Dendritic cell treated with granulocyte-macrophage colony-stimulating factor and Interleukin-4, amounts not matched to agents 40 ng/mL and 50 ng/mL, for 4 days (primary cell): ENCODE measurements at regions not wholly inside any gene's neighbourhood (a gene's known extent, or its start where the extent isn't known, plus 50 kb on each side); places are given as distances from the start of the nearest gene placed in this dataset.

Experiments
- H3K27ac Mint-ChIP-seq: one replicate; pipeline ENCODE4 v1.8.0; 2022; ENCODE audit warnings: mild to moderate bottlenecking, mixed read lengths
- H3K27me3 Mint-ChIP-seq: one replicate; pipeline ENCODE4 v1.8.0; 2022; ENCODE audit warnings: mild to moderate bottlenecking, mixed read lengths
- H3K36me3 Mint-ChIP-seq: one replicate; pipeline ENCODE4 v1.8.0; 2022; ENCODE audit warnings: low read depth, mixed read lengths
- H3K4me1 Mint-ChIP-seq: one replicate; pipeline ENCODE4 v1.8.0; 2022; ENCODE audit warnings: low read depth, mixed read lengths
- H3K4me3 Mint-ChIP-seq: one replicate; pipeline ENCODE4 v1.8.0; 2022; ENCODE audit warnings: mild to moderate bottlenecking, moderate library complexity, mixed read lengths
- H3K9me3 Mint-ChIP-seq: one replicate; pipeline ENCODE4 v1.8.0; 2022; ENCODE audit warnings: mixed read lengths
- intact Hi-C: fragments of 100-400 bp; cut with micrococcal nuclease; formaldehyde crosslinking; loops from one replicate; pipeline ENCODE4 v1.15.0; 2022

DNA sequence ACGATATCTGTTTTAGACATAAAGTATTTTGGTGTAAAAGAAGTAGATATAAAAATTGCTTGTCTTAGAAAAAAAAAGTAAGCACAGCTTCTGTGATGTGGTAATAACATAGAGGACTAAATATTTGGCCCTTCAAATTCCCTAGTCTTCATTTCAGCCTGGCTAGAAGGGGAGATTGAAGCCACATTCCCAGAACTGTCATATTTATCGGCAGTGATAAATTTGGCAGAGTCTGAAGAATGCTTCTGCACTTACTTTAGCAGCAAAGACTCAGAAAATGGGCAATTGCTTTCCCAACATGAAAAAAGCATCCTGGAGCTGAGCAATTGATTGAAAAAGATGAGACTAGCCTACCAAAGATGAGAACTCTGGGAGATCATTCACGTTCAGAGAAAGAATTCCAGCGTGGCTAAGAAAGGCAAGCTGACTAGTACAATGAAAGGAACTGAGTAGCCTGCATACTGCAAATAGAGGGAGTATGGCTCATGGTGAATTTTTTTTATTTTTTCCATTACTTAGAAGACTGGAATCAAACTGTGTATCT lies 278.7 kb upstream of the KLHL29 start:
- Mint-ChIP-seq H3K27me3 (no peaks in the 10 kb centered on the region), H3K36me3 (no peaks in the 10 kb centered on the region), H3K4me1 (no peaks in the 10 kb centered on the region), H3K27ac (no peak overlapping the region), H3K9me3 (peaks cover 44% of the 10 kb centered on the region), H3K4me3 (no peak overlapping the region)
- intact Hi-C loops = no loop called here

DNA sequence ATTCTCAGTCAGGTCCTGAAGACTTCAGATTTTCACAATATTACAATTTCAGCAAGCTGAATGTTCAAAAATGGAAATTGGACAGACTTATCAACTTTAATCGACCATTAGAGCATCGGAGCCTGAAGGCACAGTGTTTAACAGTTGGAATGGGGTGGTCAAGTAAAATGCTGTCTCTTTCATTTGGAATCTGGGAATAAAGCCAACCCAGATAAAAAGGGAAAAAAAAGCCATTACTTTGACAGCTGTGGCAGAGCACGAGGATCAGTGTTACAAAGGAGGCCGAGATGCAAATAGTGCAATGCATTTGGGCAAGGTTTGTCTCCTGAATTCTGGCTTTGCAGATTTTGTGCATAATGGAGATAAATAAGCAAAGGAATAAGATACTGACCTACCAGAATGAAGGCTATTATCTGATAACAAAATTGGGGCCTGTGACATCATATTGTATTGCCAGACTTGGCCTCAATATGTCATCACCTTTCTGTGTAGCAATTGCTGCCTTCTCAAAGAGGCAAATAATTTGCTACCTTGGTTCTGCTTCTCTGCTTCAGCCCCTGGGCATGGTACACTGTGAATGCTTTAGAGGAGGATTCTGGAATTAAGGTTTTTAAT lies 277.5 kb upstream of the KLHL29 start:
- no peak overlapping the region for H3K4me3 Mint-ChIP-seq
- no peaks in the 10 kb centered on the region for H3K36me3 Mint-ChIP-seq
- H3K27me3 Mint-ChIP-seq = no peaks in the 10 kb centered on the region
- H3K4me1 Mint-ChIP-seq = no peaks in the 10 kb centered on the region
- H3K27ac Mint-ChIP-seq = no peak overlapping the region
- intact Hi-C loops = no loop called here
- peaks cover 44% of the 10 kb centered on the region for H3K9me3 Mint-ChIP-seq

DNA sequence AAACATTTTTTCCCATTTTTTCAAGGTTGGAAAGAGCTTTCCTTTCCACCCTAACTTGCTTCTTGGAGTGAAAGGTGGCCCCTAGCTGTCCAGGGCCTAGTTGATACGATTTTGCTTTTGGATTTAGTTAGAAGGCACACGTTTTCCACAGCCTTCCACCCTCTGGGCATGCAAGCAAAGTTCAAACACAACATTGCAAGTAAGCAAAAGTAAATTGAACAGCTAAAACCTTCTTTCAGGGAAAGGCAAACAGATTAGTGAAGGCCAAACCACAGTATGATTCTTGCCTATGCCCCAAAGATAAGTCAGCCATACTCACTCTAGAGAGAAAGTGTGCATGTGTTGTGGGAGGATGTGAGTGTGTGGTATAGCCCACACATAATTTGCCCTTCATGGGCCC lies 273.7 kb upstream of the KLHL29 start:
- no peaks in the 10 kb centered on the region for H3K4me1 Mint-ChIP-seq
- H3K27me3 Mint-ChIP-seq = no peaks in the 10 kb centered on the region
- no peak overlapping the region for H3K4me3 Mint-ChIP-seq
- no peak overlapping the region for H3K27ac Mint-ChIP-seq
- intact Hi-C loops = no loop called here
- peaks cover 33% of the 10 kb centered on the region for H3K9me3 Mint-ChIP-seq
- no peaks in the 10 kb centered on the region for H3K36me3 Mint-ChIP-seq

DNA sequence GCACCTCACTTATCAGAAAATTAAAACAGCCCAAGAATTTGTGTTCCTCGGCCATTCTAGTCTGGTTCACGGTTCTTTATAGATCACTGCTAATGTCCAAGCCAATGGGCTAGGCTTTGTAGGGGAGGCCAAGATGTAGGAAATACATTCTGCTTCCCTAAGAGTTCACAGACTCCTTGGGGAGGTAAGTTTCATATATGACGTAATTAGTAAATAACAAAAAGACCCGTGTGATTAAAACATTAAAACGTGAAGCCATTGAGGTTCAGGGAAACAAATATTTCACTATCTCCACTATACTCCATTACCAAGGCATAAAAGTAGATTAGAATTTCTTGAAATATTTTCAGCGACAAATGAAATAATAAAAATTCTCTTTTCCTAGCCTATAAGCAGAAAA lies 272.5 kb upstream of the KLHL29 start:
- Mint-ChIP-seq H3K4me1 (no peaks in the 10 kb centered on the region), H3K27ac (no peak overlapping the region), H3K9me3 (peaks cover 33% of the 10 kb centered on the region), H3K36me3 (no peaks in the 10 kb centered on the region), H3K27me3 (no peaks in the 10 kb centered on the region), H3K4me3 (no peak overlapping the region)
- intact Hi-C loops = no loop called here

DNA sequence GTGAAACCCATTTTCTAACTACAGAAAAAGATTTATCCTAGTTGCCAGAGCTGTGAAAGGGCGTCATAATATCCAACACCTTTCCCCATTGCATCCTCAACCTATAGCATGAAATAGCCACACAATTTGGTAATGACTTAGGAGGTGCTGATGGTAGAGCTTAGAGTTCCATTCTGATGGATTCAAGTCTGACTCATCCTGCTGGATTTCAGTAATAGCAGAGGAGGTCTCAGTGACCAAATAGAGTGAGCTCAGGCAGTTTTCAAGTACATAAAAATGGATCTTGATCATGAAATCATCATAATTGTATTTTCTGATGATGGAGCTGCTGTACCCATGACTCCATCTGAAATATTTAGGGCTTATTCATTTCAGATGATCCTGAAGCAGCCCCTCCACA lies 270.7 kb upstream of the KLHL29 start:
- Mint-ChIP-seq H3K4me3 (no peak overlapping the region), H3K4me1 (no peaks in the 10 kb centered on the region), H3K27ac (no peak overlapping the region), H3K27me3 (no peaks in the 10 kb centered on the region), H3K36me3 (no peaks in the 10 kb centered on the region), H3K9me3 (peaks cover 26% of the 10 kb centered on the region)
- intact Hi-C loops = no loop called here

DNA sequence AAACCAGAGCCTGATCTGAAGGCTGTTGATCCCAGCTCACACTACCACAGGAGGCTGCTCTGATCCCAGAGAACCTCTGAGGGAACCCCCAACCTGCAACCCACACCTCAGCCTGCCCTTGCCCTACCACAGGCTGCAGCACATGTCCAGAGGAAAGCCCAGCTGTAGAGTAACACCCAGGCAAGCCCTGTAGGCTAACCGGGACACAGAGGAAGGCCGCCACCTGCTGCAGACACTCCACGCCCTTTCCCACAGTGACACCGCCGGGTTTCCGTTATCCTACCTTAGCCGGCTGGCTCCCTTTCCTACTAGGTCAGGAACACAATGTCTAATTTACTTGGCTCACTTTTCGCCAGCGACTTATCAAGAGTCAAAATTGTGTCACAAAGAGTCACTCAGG lies 266.7 kb upstream of the KLHL29 start:
- H3K9me3 Mint-ChIP-seq = peaks cover 2% of the 10 kb centered on the region
- no peak overlapping the region for H3K4me3 Mint-ChIP-seq
- no peaks in the 10 kb centered on the region for H3K36me3 Mint-ChIP-seq
- H3K4me1 Mint-ChIP-seq = no peaks in the 10 kb centered on the region
- H3K27ac Mint-ChIP-seq = no peak overlapping the region
- intact Hi-C loops = no loop called here
- H3K27me3 Mint-ChIP-seq = no peaks in the 10 kb centered on the region

DNA sequence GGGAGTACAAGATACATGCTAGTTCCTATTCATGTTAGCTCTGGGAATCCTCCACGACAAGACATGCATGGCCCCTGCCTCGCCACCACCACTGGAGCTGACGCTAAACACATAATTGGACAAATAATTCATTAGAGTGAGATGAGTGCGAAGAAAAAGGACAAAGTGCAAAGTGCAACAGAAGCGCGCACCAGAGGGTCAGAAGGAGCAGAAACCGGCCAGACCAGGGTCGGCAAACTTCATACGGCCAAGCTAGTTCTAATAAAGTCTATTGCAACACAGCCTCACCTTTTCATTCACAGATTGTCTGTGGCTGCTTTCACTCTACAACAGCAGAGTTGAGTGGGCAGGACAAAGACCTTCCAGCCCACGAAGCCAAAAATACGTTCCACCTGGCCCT lies 266.1 kb upstream of the KLHL29 start:
- H3K4me1 Mint-ChIP-seq = no peaks in the 10 kb centered on the region
- H3K27ac Mint-ChIP-seq = no peak overlapping the region
- H3K4me3 Mint-ChIP-seq = no peak overlapping the region
- H3K9me3 Mint-ChIP-seq = no peaks in the 10 kb centered on the region
- intact Hi-C loops = no loop called here
- H3K27me3 Mint-ChIP-seq = no peaks in the 10 kb centered on the region
- H3K36me3 Mint-ChIP-seq = no peaks in the 10 kb centered on the region

DNA sequence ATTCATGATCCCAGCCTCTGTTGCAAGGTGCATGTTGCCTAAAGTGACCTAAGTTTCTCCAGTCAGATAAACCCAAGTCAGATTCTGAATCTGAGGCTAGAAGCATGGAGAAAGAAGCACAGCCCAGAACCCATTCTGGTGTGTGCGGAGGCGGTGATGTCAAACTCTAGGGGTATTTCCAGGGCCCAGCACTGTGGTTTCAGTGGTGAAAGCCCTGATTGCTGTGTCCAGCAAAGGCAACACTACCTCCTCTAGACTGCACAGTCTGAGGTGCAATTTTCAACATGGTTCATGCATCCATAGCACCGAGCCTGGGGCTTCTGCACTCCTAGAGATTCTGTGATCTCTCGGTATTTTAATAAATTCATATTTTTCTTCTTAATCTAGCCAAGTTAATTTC lies 264.8 kb upstream of the KLHL29 start:
- Mint-ChIP-seq H3K4me1 (no peaks in the 10 kb centered on the region), H3K9me3 (no peaks in the 10 kb centered on the region), H3K27ac (no peak overlapping the region), H3K36me3 (no peaks in the 10 kb centered on the region), H3K4me3 (no peak overlapping the region), H3K27me3 (no peaks in the 10 kb centered on the region)
- intact Hi-C loops = no loop called here

DNA sequence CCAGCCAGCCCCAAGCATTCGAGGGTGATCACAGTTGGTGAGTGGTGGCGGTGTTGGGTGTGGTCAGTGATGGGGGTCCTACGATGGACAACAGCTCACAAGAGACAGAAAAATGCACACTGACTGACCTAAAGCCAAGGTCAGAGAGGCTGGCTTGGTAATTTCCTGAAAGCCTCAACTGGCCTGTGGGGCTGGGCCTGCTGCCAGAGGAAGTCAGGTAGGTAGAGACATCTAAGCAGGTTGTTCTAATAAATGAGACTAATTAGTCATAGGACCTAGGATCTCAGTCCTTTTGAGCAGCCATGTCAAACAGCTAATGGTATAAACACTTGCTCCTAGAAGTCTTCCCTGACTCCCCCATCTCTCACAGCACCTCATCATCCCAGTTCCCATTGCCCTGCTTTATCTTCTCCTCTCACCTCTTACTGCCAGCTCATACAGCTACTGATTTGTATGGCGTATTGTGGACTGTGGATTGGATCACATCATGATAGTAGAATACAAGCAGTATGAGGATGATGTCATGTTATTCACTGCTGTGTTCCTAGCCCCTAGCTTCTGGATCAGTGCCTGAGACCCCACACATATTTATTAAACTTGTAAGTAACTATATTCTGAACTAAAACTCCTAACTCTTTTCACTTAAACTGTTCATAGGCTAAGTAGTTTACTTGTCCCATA lies 262.9 kb upstream of the KLHL29 start:
- Mint-ChIP-seq H3K27ac (no peak overlapping the region), H3K4me3 (no peak overlapping the region), H3K27me3 (no peaks in the 10 kb centered on the region), H3K4me1 (no peaks in the 10 kb centered on the region), H3K9me3 (no peaks in the 10 kb centered on the region), H3K36me3 (no peaks in the 10 kb centered on the region)
- intact Hi-C loops = no loop called here

DNA sequence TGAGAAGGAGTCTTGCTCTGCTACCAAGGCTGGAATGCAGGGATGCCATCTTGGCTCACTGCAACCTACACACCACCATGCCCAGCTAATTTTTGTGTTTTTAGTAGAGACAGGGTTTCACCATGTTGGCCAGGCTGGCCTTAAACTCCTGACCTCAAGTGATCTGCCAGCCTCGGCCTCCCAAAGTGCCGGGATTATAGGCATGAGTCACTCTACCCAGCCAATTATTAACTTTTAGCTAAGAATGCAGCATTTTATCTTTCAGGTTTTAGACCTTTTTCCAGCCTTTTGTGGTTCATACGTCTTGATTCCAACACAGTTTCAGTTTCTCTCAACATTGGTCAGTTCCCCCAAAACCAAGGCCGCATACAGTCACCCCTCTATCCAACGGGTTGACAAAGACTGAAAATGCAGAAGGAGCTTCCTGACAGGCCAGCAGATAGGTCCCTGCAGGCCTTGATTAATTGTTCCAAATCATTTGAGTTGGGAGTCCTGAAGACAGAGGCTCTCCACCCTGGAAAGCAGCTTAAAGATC lies 262.2 kb upstream of the KLHL29 start:
- H3K27ac Mint-ChIP-seq = no peak overlapping the region
- no peaks in the 10 kb centered on the region for H3K27me3 Mint-ChIP-seq
- H3K4me1 Mint-ChIP-seq = no peaks in the 10 kb centered on the region
- no peak overlapping the region for H3K4me3 Mint-ChIP-seq
- intact Hi-C loops = no loop called here
- H3K9me3 Mint-ChIP-seq = no peaks in the 10 kb centered on the region
- no peaks in the 10 kb centered on the region for H3K36me3 Mint-ChIP-seq

DNA sequence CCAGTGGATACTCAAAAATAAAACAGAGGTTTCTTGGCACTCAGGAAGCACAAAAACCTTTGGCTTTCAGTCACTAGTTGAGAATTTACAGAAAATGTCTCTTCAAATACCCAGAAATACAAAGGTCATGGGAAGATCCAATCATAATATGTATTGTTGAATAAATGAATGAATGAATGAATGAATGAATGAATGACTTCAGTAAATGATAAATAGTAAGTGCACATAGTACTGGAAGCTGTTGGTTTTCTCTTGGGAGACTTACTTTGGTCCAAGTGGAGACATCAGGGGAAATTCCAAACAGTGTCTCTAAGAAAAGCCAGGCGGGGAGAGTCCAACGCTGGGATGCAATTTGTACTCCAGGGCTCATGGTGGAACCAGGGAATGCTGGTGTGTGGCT lies 261.3 kb upstream of the KLHL29 start:
- H3K27ac Mint-ChIP-seq = no peak overlapping the region
- intact Hi-C loops = no loop called here

DNA sequence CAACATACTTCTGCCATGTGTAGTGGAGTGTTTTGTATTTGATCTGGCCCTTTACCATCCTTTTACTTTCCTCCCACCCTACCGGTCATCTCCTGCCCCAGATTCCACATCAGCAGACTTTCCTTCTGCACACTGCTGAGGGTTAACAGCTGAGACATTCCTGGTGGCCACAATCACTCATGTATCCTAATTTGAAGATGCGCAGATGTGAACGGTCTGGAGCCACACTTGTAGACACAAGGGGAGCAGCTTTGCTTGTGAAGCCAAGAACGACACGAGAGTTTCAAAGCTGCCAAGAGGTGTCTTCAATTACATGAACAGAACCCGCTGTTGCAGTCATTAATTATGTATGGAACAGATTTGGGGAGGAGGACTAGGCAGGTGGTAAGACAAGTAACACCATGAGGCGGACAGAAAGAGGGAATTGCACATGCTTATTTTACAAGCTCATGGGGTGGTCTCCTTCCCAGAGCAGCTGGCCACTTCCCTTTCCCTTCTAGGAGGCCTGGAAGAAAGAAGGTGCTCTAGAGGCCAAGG lies 260.7 kb upstream of the KLHL29 start:
- Mint-ChIP-seq H3K4me3 (no peak overlapping the region), H3K27ac (no peak overlapping the region), H3K36me3 (no peaks in the 10 kb centered on the region), H3K4me1 (no peaks in the 10 kb centered on the region), H3K27me3 (no peaks in the 10 kb centered on the region), H3K9me3 (peaks cover 10% of the 10 kb centered on the region)
- intact Hi-C loops = no loop called here

More for the DNA sequence above, 261.3 kb upstream of the KLHL29 start:
- Mint-ChIP-seq H3K4me3 (no peak overlapping the region), H3K36me3 (no peaks in the 10 kb centered on the region), H3K9me3 (peaks cover 6% of the 10 kb centered on the region), H3K27me3 (no peaks in the 10 kb centered on the region), H3K4me1 (no peaks in the 10 kb centered on the region)

DNA sequence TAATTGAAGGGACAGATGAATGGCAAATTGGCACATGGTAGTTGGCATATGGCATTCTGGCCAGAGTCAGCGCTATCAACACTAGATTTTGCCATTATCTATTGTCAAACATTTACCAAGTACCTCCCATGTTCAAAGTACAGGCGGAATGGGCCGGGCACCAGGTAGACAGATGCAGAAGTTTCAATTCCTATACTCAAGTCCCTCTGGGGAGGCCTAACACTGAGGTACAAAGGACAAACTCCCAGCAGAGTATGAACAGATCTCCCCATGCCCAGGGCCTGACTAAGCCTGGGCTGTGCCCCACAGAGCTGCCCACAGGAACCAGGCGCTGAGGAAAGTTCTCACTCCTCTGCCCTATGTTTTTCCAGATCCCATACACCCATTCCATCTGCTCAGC lies 257.5 kb upstream of the KLHL29 start:
- Mint-ChIP-seq H3K36me3 (no peaks in the 10 kb centered on the region), H3K9me3 (peaks cover 18% of the 10 kb centered on the region), H3K27me3 (no peaks in the 10 kb centered on the region), H3K4me1 (no peaks in the 10 kb centered on the region), H3K27ac (no peak overlapping the region), H3K4me3 (no peak overlapping the region)
- intact Hi-C loops = loop anchor here (2.0 kb wide), 1 partner anchor 43 kb away; no protein-coding TSS in a partner anchor

DNA sequence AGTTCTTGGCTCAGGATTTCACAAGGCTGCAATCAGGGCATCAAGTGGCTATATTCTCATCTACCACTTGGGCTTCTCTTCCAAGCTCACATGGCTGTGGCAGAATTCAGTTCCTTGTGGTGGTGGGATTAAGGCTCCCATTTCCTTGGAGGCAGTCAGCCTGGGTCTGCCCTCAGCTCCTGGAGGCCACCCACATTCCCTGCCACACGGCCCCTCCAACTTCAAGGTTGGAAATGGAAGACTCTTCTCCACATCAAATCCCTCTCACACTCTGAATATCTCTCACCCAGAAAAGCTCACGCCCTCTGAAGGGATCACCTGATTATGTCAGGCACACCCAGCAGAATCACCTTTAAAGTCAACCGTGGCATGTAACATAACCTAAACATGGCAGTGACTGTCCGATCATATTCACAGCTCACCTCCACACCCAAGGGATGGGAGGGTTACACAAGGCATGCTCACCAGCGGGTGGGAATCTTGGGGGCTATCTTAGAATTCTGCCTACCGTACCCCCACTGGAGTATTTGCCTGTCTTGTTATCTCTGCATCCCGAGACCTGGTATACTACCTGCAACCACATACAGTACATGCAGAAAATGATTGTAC lies 256.2 kb upstream of the KLHL29 start:
- Mint-ChIP-seq H3K27ac (no peak overlapping the region), H3K4me3 (no peak overlapping the region), H3K27me3 (no peaks in the 10 kb centered on the region), H3K4me1 (no peaks in the 10 kb centered on the region), H3K36me3 (no peaks in the 10 kb centered on the region), H3K9me3 (peaks cover 18% of the 10 kb centered on the region)
- intact Hi-C loops = no loop called here
